ENCODE measurements at regions not wholly inside any gene's neighbourhood (a gene's known extent, or its start where the extent isn't known, plus 50 kb on each side); places are given as distances from the start of the nearest gene placed in this dataset.

DNA sequence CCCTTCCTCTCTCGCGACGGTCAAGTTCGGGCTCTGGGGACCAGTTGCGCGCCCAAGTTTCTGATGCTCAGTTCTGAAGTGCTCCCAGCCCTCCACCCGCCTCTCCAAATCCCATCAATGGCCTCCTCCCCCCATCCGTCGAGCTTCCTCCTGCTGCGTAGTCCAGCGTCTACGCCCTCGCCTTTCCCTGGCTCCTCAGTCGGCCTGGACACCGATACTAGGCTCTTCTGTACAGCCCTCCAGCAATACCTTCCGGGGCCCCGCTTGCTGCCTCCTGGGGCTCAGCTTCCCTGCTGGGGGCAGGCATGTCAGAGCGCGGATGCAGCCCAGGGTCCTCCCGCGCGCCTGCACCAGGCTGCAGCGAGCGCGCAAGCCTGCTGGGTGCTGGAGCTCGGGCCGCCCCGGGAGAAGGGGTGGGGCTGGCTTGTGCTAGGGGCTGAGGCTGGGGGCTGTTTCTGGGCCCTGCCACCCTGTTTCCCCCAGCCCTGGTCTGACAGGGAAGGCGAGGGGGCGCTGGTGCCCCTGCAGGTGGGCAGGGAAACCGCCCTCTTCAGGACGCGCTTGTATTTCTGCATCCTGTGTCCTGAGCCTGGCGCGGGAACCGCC, 353.3 kb upstream of the SUCLG2 start:
- H3K4me3 ChIP-seq (ENCODE audit: low read length), result no peak overlapping the region
- DNase-seq (ENCODE audit: low read depth), result no peak

DNA sequence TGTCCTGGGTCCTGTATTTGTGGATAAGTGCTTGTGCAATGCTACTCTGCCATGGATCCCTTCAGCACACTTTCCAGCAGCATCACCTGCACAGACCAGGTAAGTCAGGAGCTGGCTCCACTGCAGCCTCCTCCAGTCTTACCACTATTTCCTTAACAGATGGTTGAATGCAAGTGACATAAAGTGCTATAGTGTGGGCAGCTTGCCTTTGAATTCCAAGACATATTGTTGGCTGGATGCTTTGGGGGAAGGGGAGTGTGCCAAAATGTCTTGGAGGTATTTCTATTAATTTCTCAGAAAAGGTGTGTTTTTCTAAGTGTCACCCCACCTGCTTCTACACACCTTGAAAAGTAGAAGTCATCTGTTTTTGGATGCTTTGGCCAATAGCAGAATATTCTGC, 352.2 kb upstream of the SUCLG2 start:
- H3K4me3 ChIP-seq (ENCODE audit: low read length), result no peak overlapping the region
- no peak for DNase-seq (ENCODE audit: low read depth)
- TF ChIP-seq, protein P1, sequence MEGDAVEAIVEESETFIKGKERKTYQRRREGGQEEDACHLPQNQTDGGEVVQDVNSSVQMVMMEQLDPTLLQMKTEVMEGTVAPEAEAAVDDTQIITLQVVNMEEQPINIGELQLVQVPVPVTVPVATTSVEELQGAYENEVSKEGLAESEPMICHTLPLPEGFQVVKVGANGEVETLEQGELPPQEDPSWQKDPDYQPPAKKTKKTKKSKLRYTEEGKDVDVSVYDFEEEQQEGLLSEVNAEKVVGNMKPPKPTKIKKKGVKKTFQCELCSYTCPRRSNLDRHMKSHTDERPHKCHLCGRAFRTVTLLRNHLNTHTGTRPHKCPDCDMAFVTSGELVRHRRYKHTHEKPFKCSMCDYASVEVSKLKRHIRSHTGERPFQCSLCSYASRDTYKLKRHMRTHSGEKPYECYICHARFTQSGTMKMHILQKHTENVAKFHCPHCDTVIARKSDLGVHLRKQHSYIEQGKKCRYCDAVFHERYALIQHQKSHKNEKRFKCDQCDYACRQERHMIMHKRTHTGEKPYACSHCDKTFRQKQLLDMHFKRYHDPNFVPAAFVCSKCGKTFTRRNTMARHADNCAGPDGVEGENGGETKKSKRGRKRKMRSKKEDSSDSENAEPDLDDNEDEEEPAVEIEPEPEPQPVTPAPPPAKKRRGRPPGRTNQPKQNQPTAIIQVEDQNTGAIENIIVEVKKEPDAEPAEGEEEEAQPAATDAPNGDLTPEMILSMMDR (IDR thresholded peaks at IDR 0.05; ENCODE audit: insufficient read depth, low read depth, low read length, missing control alignments), result no peak

More for the DNA sequence above, 353.3 kb upstream of the SUCLG2 start:
- TF ChIP-seq, protein P1 (IDR thresholded peaks at IDR 0.05; ENCODE audit: insufficient read depth, low read depth, low read length, missing control alignments), result no peak

DNA sequence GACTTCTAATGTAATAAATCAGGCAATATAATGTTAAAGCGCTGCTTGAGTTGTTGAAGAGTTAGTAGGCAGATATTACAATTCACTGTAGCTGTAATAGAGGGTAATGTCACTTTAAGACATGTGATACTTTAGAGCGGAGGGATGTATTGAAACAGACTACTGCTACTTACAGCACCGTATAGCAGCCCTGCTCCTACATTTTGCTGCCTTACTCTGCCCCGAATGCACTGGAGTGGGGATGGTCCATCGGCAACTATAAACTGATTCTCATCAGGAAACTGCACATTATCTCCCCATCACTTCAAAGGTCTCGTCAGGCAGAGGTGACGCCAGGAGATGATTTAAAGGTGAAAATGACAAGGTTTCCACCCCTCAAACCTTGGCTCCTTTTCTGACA, 349.7 kb upstream of the SUCLG2 start:
- DNase-seq (ENCODE audit: low read depth), result no peak
- TF ChIP-seq, protein P1 (IDR thresholded peaks at IDR 0.05; ENCODE audit: insufficient read depth, low read depth, low read length, missing control alignments), result no peak
- H3K4me3 ChIP-seq (ENCODE audit: low read length), result no peak overlapping the region

GRCh38 chr3:67998281-67998680, 343.9 kb upstream of the SUCLG2 start:
- TF ChIP-seq, protein P1 (IDR thresholded peaks at IDR 0.05; ENCODE audit: insufficient read depth, low read depth, low read length, missing control alignments), result no peak
- DNase-seq (ENCODE audit: low read depth), result no peak
- no peak overlapping the region for H3K4me3 ChIP-seq (ENCODE audit: low read length)

DNA sequence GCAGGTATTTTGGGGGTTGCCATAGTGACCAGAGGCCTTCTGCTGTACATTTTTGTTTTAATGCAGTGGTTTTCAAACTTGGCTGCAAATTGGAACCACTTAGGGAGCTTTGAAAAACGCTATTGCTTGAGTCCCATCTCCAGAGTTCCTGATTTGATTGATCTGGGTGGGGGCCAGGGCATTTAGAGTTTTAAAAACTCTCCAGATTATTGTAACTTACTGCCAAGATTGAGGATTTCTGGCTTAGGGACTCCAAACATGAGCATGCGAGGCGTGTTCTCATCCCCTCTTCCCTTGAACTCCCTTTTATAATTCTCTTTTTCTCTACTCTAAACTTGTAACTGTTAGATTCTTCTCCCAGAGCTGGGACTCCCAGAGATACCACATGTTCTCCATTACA, 340.8 kb upstream of the SUCLG2 start:
- TF ChIP-seq, protein P1 (IDR thresholded peaks at IDR 0.05; ENCODE audit: insufficient read depth, low read depth, low read length, missing control alignments), result no peak
- no peak for DNase-seq (ENCODE audit: low read depth)
- no peak overlapping the region for H3K4me3 ChIP-seq (ENCODE audit: low read length)

DNA sequence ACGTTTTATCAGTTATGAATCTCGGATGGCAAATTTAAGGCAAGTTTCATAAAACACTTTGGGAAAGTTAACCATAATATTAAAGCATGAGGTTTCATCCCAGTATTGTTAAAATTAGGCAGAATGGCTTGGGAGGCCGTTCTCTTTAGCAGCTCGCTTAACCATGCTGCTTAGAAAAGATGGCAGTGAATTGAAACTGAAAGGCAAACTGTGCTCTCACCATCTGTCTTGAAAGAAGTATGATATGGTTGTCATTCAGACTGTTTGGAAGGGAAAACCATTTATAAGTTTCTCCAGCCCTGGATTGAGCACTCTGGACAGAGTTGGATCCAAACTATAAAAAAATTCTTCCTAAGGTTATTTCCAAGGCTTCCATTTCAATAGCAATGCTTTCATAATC, 332.3 kb upstream of the SUCLG2 start:
- TF ChIP-seq, protein P1 (IDR thresholded peaks at IDR 0.05; ENCODE audit: insufficient read depth, low read depth, low read length, missing control alignments), result no peak
- no peak for DNase-seq (ENCODE audit: low read depth)
- no peak overlapping the region for H3K4me3 ChIP-seq (ENCODE audit: low read length)

GRCh38 chr3:67983166-67983565, 328.8 kb upstream of the SUCLG2 start:
- no peak for DNase-seq (ENCODE audit: low read depth)
- TF ChIP-seq, protein P1 (IDR thresholded peaks at IDR 0.05; ENCODE audit: insufficient read depth, low read depth, low read length, missing control alignments), result no peak
- no peak overlapping the region for H3K4me3 ChIP-seq (ENCODE audit: low read length)

Data from epithelial cell of esophagus (primary cell).